8988T (cell line): ENCODE measurements at regions not wholly inside any gene's neighbourhood (a gene's known extent, or its start where the extent isn't known, plus 50 kb on each side); places are given as distances from the start of the nearest gene placed in this dataset.
"Not testable (repeated sequence)": the region's sequence is repeated elsewhere in the genome, so short reads cannot be mapped to it uniquely, and the experiment has no call there.

Experiments
- DNase-seq: peaks from one replicate; pipeline ENCODE4 v3.0.0; 2011

- DNase-seq = no peak
These were observed 155.0 kb upstream of the TMEM132C start for GRCh38 chr12:128111951-128112350.

GRCh38 chr12:128113250-128113649 lies 153.7 kb upstream of the TMEM132C start:
- not testable (repeated sequence) for DNase-seq

GRCh38 chr12:128114485-128114884 lies 152.5 kb upstream of the TMEM132C start:
- DNase-seq = no peak

GRCh38 chr12:128116537-128116936 lies 150.4 kb upstream of the TMEM132C start:
- DNase-seq = no peak

- no peak for DNase-seq
These were observed 146.9 kb upstream of the TMEM132C start for GRCh38 chr12:128120035-128120434.

- DNase-seq = no peak
These were observed 145.5 kb upstream of the TMEM132C start for GRCh38 chr12:128121424-128121823.

GRCh38 chr12:128123096-128123495 lies 143.9 kb upstream of the TMEM132C start:
- no peak for DNase-seq

- DNase-seq = no peak
These were observed 135.0 kb upstream of the TMEM132C start for GRCh38 chr12:128131955-128132354.

GRCh38 chr12:128133321-128134073 lies 133.5 kb upstream of the TMEM132C start:
- no peak for DNase-seq

- no peak for DNase-seq
These were observed 129.8 kb upstream of the TMEM132C start for GRCh38 chr12:128137140-128137539.

GRCh38 chr12:128138125-128138524 lies 128.8 kb upstream of the TMEM132C start:
- DNase-seq = no peak

GRCh38 chr12:128140551-128140950 lies 126.4 kb upstream of the TMEM132C start:
- no peak for DNase-seq

GRCh38 chr12:128150961-128151360 lies 116.0 kb upstream of the TMEM132C start:
- no peak for DNase-seq

GRCh38 chr12:128155571-128155970 lies 111.4 kb upstream of the TMEM132C start:
- no peak for DNase-seq

GRCh38 chr12:128163086-128163485 lies 103.9 kb upstream of the TMEM132C start:
- no peak for DNase-seq

GRCh38 chr12:128164533-128164932 lies 102.4 kb upstream of the TMEM132C start:
- no peak for DNase-seq

GRCh38 chr12:128165387-128165786 lies 101.6 kb upstream of the TMEM132C start:
- no peak for DNase-seq

GRCh38 chr12:128168273-128168672 lies 98.7 kb upstream of the TMEM132C start:
- DNase-seq = no peak

- DNase-seq = no peak
These were observed 96.8 kb upstream of the TMEM132C start for GRCh38 chr12:128170181-128170580.

GRCh38 chr12:128178565-128178964 lies 88.4 kb upstream of the TMEM132C start:
- no peak for DNase-seq

GRCh38 chr12:128178966-128179365 lies 88.0 kb upstream of the TMEM132C start:
- DNase-seq = no peak

- no peak for DNase-seq
These were observed 86.8 kb upstream of the TMEM132C start for GRCh38 chr12:128180166-128180565.

GRCh38 chr12:128190052-128190451 lies 76.9 kb upstream of the TMEM132C start:
- no peak for DNase-seq

- no peak for DNase-seq
These were observed 76.4 kb upstream of the TMEM132C start for GRCh38 chr12:128190614-128191013.

- DNase-seq = no peak
These were observed 75.6 kb upstream of the TMEM132C start for GRCh38 chr12:128191380-128191779.
